Smooth muscle cell (in vitro differentiated cells): ENCODE measurements at regions not wholly inside any gene's neighbourhood (a gene's known extent, or its start where the extent isn't known, plus 50 kb on each side); places are given as distances from the start of the nearest gene placed in this dataset.

Experiments used
- DNase-seq: peaks from one replicate; lab custom pipeline; 2025; ENCODE audit not compliant: unreplicated experiment; lab: John Stamatoyannopoulos, UW
- H2AFZ ChIP-seq: fragments of 200-600 bp; sonication (generic); 2 replicates; pipeline ENCODE4 v1.6.0; 2016; ENCODE audit warnings: antibody characterized with exemption, low read depth, mild to moderate bottlenecking
- H3F3A ChIP-seq: fragments of 200-600 bp; sonication (generic); 2 replicates; pipeline ENCODE4 v1.6.0; 2017; ENCODE audit warnings: antibody characterized with exemption, low read depth
- H3K27ac ChIP-seq: fragments of 200-600 bp; sonication (generic); 2 replicates; pipeline ENCODE4 v1.5.1; 2016; ENCODE audit warnings: low read depth, mild to moderate bottlenecking
- H3K27me3 ChIP-seq: fragments of 200-600 bp; sonication (generic); 2 replicates; pipeline ENCODE4 v1.6.1; 2016; ENCODE audit warnings: low read depth, mild to moderate bottlenecking
- H3K36me3 ChIP-seq: fragments of 200-600 bp; sonication (generic); 2 replicates; pipeline ENCODE4 v1.5.1; 2016; ENCODE audit warnings: low read depth
- H3K4me1 ChIP-seq: fragments of 200-600 bp; sonication (generic); 2 replicates; pipeline ENCODE4 v1.5.1; 2016; ENCODE audit warnings: low read depth
- H3K4me2 ChIP-seq: fragments of 200-600 bp; sonication (generic); 2 replicates; pipeline ENCODE4 v1.6.0; 2016; ENCODE audit warnings: mild to moderate bottlenecking
- H3K4me3 ChIP-seq: fragments of 200-600 bp; sonication (generic); 2 replicates; pipeline ENCODE4 v1.5.1; 2016; ENCODE audit warnings: mild to moderate bottlenecking
- H3K79me2 ChIP-seq: fragments of 200-600 bp; sonication (generic); 2 replicates; pipeline ENCODE4 v1.6.0; 2016; ENCODE audit warnings: low read depth, mild to moderate bottlenecking
- H3K9ac ChIP-seq: fragments of 200-600 bp; sonication (generic); 2 replicates; pipeline ENCODE4 v1.6.0; 2016; ENCODE audit warnings: low read depth
- H3K9me3 ChIP-seq: fragments of 200-600 bp; sonication (generic); replicated peaks from 2 replicates; pipeline ENCODE4 v1.5.1; 2016; ENCODE audit warnings: low read depth
- H4K20me1 ChIP-seq: fragments of 200-600 bp; sonication (generic); 2 replicates; pipeline ENCODE4 v1.6.0; 2016; ENCODE audit warnings: low read depth
- WGBS: methylation state at CpG from one replicate; pipeline ENCODE4 v1.1.7; 2016; ENCODE audit warnings: low lambda C conversion rate; 5-methylcytosine and 5-hydroxymethylcytosine counted together
- TF ChIP-seq, protein P1 (sequence below): fragments of 200-600 bp; sonication (generic); IDR thresholded peaks from 2 replicates; pipeline ENCODE4 v1.5.1; 2017; ENCODE audit warnings: borderline replicate concordance, mild to moderate bottlenecking, antibody characterized with exemption; ENCODE audit not compliant: insufficient read depth, poor library complexity, severe bottlenecking

DNA sequence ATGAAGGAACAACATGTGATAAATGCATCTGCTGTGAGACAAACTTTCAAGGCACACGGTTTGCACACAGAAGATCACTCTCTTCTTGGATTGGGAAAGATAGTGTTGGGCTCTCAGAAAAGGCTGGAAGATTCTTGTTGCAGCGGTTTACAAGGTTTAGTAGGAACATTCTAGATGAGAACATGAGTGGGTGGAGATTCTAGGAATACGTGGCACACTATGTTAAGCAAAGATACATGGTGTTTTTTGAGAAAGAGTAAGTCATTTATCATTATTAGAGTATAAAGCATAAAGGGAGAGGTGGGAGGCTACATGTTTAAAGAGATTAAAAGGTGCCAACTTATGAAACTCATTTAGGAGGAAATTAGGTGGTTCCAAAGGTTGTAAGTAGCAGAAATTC is 348.8 kb upstream of the HS3ST1 start:
- TF ChIP-seq, protein P1, sequence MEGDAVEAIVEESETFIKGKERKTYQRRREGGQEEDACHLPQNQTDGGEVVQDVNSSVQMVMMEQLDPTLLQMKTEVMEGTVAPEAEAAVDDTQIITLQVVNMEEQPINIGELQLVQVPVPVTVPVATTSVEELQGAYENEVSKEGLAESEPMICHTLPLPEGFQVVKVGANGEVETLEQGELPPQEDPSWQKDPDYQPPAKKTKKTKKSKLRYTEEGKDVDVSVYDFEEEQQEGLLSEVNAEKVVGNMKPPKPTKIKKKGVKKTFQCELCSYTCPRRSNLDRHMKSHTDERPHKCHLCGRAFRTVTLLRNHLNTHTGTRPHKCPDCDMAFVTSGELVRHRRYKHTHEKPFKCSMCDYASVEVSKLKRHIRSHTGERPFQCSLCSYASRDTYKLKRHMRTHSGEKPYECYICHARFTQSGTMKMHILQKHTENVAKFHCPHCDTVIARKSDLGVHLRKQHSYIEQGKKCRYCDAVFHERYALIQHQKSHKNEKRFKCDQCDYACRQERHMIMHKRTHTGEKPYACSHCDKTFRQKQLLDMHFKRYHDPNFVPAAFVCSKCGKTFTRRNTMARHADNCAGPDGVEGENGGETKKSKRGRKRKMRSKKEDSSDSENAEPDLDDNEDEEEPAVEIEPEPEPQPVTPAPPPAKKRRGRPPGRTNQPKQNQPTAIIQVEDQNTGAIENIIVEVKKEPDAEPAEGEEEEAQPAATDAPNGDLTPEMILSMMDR, result no peak
- Histone ChIP-seq H3K36me3 (no peaks in the 10 kb centered on the region), H3F3A (no peaks in the 10 kb centered on the region), H3K79me2 (no peaks in the 10 kb centered on the region), H3K9ac (no peak overlapping the region), H3K4me2 (no peak overlapping the region), H3K9me3 (no peaks in the 10 kb centered on the region), H2AFZ (no peak overlapping the region), H4K20me1 (no peaks in the 10 kb centered on the region), H3K4me1 (no peaks in the 10 kb centered on the region), H3K27ac (no peak overlapping the region), H3K27me3 (peaks cover 3% of the 10 kb centered on the region), H3K4me3 (no peak overlapping the region)
- WGBS, result 84% methylated on average over 3 of the region's 3 CpGs
- DNase-seq, result no peak

DNA sequence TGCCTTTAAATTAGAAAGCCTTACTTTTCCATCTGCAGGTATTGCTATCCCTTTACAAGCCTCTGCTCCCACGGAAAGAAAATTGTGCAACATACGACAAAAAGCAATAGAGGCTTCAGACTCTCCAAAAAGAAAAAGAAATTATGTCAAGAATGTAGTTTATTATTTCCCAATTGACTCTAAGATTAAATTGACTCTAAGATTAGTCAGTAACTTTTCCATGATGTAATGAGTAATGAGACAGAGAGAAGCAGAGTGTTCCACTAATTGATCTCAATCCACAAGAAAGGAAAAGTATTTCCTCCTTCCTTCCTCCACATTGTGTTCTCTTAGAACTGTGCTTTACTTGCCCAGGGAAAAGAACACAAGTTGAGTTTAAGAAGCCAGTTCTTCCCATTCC is 345.7 kb upstream of the HS3ST1 start:
- TF ChIP-seq, protein P1, result no peak
- H3K4me3 ChIP-seq, result no peak overlapping the region
- H3K4me2 ChIP-seq, result no peak overlapping the region
- H3K9ac ChIP-seq, result no peak overlapping the region
- H3K79me2 ChIP-seq, result no peaks in the 10 kb centered on the region
- no peaks in the 10 kb centered on the region for H3K4me1 ChIP-seq
- no peaks in the 10 kb centered on the region for H4K20me1 ChIP-seq
- no peaks in the 10 kb centered on the region for H3K9me3 ChIP-seq
- no peaks in the 10 kb centered on the region for H3K36me3 ChIP-seq
- no peak overlapping the region for H2AFZ ChIP-seq
- no peaks in the 10 kb centered on the region for H3K27me3 ChIP-seq
- H3K27ac ChIP-seq, result no peak overlapping the region
- H3F3A ChIP-seq, result no peaks in the 10 kb centered on the region
- no peak for DNase-seq
- 80% methylated on average over 2 of the region's 2 CpGs for WGBS

DNA sequence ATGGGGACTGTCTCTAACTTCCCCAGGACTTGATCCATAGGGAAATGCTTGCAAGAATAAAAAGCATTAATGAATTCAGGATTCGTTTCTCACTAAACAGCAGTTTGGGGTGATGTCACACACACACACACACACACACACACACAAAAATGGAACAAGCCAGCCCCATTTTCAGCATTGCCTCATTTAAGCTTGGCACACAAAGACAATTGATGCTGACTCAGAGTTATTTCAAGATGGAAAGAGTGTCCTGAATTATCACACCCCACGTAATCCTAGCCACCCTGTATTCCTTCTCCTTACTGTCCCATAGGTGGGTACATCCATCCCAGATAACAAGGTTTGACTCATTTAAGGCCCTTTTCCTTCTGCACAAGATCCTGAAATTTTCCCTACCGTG is 345.1 kb upstream of the HS3ST1 start:
- WGBS, result 91% methylated on average over 3 of the region's 3 CpGs
- H2AFZ ChIP-seq, result no peak overlapping the region
- TF ChIP-seq, protein P1, result no peak
- no peaks in the 10 kb centered on the region for H3K79me2 ChIP-seq
- H3K4me1 ChIP-seq, result no peaks in the 10 kb centered on the region
- H3K9ac ChIP-seq, result no peak overlapping the region
- no peaks in the 10 kb centered on the region for H3K9me3 ChIP-seq
- no peak overlapping the region for H3K4me3 ChIP-seq
- no peak overlapping the region for H3K4me2 ChIP-seq
- no peak for DNase-seq
- H3K27me3 ChIP-seq, result no peaks in the 10 kb centered on the region
- no peak overlapping the region for H3K27ac ChIP-seq
- no peaks in the 10 kb centered on the region for H3F3A ChIP-seq
- H4K20me1 ChIP-seq, result no peaks in the 10 kb centered on the region
- H3K36me3 ChIP-seq, result no peaks in the 10 kb centered on the region

DNA sequence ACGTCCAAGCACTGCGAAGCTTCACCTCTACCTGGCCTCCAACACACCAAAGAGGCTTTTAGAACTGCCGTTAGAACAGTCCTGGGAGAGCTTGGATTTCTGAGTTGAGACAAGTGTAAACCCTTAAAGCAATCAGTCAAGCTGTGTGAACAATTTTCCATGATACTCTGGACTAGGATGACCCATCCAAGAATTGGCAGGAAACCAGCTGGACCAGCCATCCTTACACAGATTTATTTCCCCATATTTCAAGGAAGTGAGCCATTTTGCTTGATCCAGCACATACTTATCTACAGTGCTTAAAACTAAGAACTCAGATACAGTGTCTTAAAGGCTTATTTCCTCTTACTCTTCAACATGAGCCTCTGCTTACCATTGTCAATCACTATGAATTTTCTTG is 340.7 kb upstream of the HS3ST1 start:
- no peak overlapping the region for H3K9ac ChIP-seq
- H3K4me3 ChIP-seq, result no peak overlapping the region
- TF ChIP-seq, protein P1, result no peak
- no peaks in the 10 kb centered on the region for H3F3A ChIP-seq
- H3K9me3 ChIP-seq, result no peaks in the 10 kb centered on the region
- H3K4me2 ChIP-seq, result no peak overlapping the region
- H4K20me1 ChIP-seq, result no peaks in the 10 kb centered on the region
- no peak for DNase-seq
- no peaks in the 10 kb centered on the region for H3K27me3 ChIP-seq
- no peaks in the 10 kb centered on the region for H3K4me1 ChIP-seq
- H2AFZ ChIP-seq, result no peak overlapping the region
- no peak overlapping the region for H3K27ac ChIP-seq
- H3K36me3 ChIP-seq, result no peaks in the 10 kb centered on the region
- no peaks in the 10 kb centered on the region for H3K79me2 ChIP-seq
- WGBS, result 89% methylated on average over 3 of the region's 3 CpGs
